Ascending aorta (tissue), 2 donors: ENCODE measurements at regions not wholly inside any gene's neighbourhood (a gene's known extent, or its start where the extent isn't known, plus 50 kb on each side); places are given as distances from the start of the nearest gene placed in this dataset.

Source experiments
- DNase-seq, 2 donors: peaks; one replicate each; pipeline ENCODE4 v3.0.0-alpha.2; 2019; ENCODE audit warnings: low spot score in 2 of 2
- H3K27ac ChIP-seq, 2 donors: fragments of 200-600 bp; sonication (generic); one replicate each; pipeline ENCODE4 v1.5.1; 2016 to 2017; ENCODE audit warnings: mild to moderate bottlenecking in 1 of 2
- H3K27me3 ChIP-seq: fragments of 200-600 bp; sonication (generic); one replicate; pipeline ENCODE4 v1.5.1; 2017
- H3K36me3 ChIP-seq, 2 donors: fragments of 200-600 bp; sonication (generic); one replicate each; pipeline ENCODE4 v1.5.1; 2016
- H3K4me1 ChIP-seq, 2 donors: fragments of 200-600 bp; sonication (generic); one replicate each; pipeline ENCODE4 v1.5.1; 2016 to 2017; ENCODE audit warnings: mild to moderate bottlenecking in 1 of 2
- H3K4me3 ChIP-seq, 2 donors: fragments of 200-600 bp; sonication (generic); one replicate each; pipeline ENCODE4 v1.5.1; 2016 to 2017; ENCODE audit warnings: mild to moderate bottlenecking in 1 of 2
- H3K9me3 ChIP-seq, 2 donors: fragments of 200-600 bp; sonication (generic); one replicate each; pipeline ENCODE4 v1.5.1; 2016
- CTCF ChIP-seq, 3 experiments: fragments of 200-600 bp in 2 of 3; fragments of 450-650 bp in 1 of 3; sonication (generic) in 2 of 3; IDR thresholded peaks; one replicate each; pipeline ENCODE4 v1.5.1; 2016 to 2019; ENCODE audit warnings: antibody characterized with exemption in 3 of 3, mild to moderate bottlenecking in 1 of 3, moderate library complexity in 1 of 3
- intact Hi-C: fragments of 100-400 bp; cut with DNase I; formaldehyde crosslinking; loops from one replicate; pipeline ENCODE4 v1.15.1; 2023

GRCh38 chr5:124819201-124819600 lies 72.8 kb upstream of the ZNF608 start:
- Histone ChIP-seq H3K27ac (no peak overlapping the region), H3K9me3 (no peaks in the 10 kb centered on the region), H3K27me3 (no peaks in the 10 kb centered on the region), H3K36me3 (no peaks in the 10 kb centered on the region), H3K4me1 (peaks cover 0 to 2% of the 10 kb centered on the region in 2 donors), H3K4me3 (no peak overlapping the region)
- intact Hi-C loops: no loop called here
- no peak for DNase-seq
- TF ChIP-seq CTCF (IDR thresholded peaks at IDR 0.05): no peak

- no peaks in the 10 kb centered on the region for H3K36me3 ChIP-seq
- no peaks in the 10 kb centered on the region for H3K27me3 ChIP-seq
- no peaks in the 10 kb centered on the region for H3K9me3 ChIP-seq
- TF ChIP-seq CTCF (IDR thresholded peaks at IDR 0.05): no peak
- DNase-seq: no peak
- peaks cover 0 to 2% of the 10 kb centered on the region in 2 donors for H3K4me1 ChIP-seq
- intact Hi-C loops: no loop called here
- no peak overlapping the region for H3K27ac ChIP-seq
- no peak overlapping the region for H3K4me3 ChIP-seq
Observed at GRCh38 chr5:124822647-124823046, 76.2 kb upstream of the ZNF608 start.

- intact Hi-C loops: no loop called here
- H3K27ac ChIP-seq: no peak overlapping the region
Observed at GRCh38 chr5:124823380-124823779, 76.9 kb upstream of the ZNF608 start.

GRCh38 chr5:124824637-124825158 lies 78.3 kb upstream of the ZNF608 start:
- no peaks in the 10 kb centered on the region for H3K27me3 ChIP-seq
- H3K36me3 ChIP-seq: no peaks in the 10 kb centered on the region
- H3K4me1 ChIP-seq: peaks cover 0 to 2% of the 10 kb centered on the region in 2 donors
- intact Hi-C loops: no loop called here
- H3K27ac ChIP-seq: no peak overlapping the region
- no peak for TF ChIP-seq CTCF (IDR thresholded peaks at IDR 0.05)
- H3K4me3 ChIP-seq: no peak overlapping the region
- no peaks in the 10 kb centered on the region for H3K9me3 ChIP-seq
- no peak for DNase-seq

More at GRCh38 chr5:124823380-124823779, 76.9 kb upstream of the ZNF608 start:
- no peak overlapping the region for H3K4me3 ChIP-seq
- no peak for TF ChIP-seq CTCF (IDR thresholded peaks at IDR 0.05)
- H3K4me1 ChIP-seq: peaks cover 0 to 2% of the 10 kb centered on the region in 2 donors
- H3K27me3 ChIP-seq: no peaks in the 10 kb centered on the region
- H3K9me3 ChIP-seq: no peaks in the 10 kb centered on the region
- no peaks in the 10 kb centered on the region for H3K36me3 ChIP-seq
- no peak for DNase-seq

GRCh38 chr5:124825250-124825982 lies 79.0 kb upstream of the ZNF608 start:
- Histone ChIP-seq H3K27me3 (no peaks in the 10 kb centered on the region), H3K4me1 (peaks cover 0 to 2% of the 10 kb centered on the region in 2 donors), H3K36me3 (no peaks in the 10 kb centered on the region), H3K9me3 (no peaks in the 10 kb centered on the region), H3K4me3 (no peak overlapping the region), H3K27ac (no peak overlapping the region)
- DNase-seq: no peak
- intact Hi-C loops: no loop called here
- TF ChIP-seq CTCF (IDR thresholded peaks at IDR 0.05): no peak
